Endodermal cell (in vitro differentiated cells): ENCODE measurements at regions not wholly inside any gene's neighbourhood (a gene's known extent, or its start where the extent isn't known, plus 50 kb on each side); places are given as distances from the start of the nearest gene placed in this dataset.

ENCODE experiments used
- DNase-seq: peaks from one replicate; pipeline ENCODE4 v3.0.0-alpha.2; 2017
- H3K27ac ChIP-seq: 2 replicates; pipeline ENCODE4 v1.5.1; 2013; ENCODE audit warnings: mild to moderate bottlenecking, low read depth, low read length, moderate library complexity
- H3K27me3 ChIP-seq: 2 replicates; pipeline ENCODE4 v1.6.1; 2013; ENCODE audit warnings: mild to moderate bottlenecking, low read length, moderate library complexity; ENCODE audit not compliant: insufficient read depth, control insufficient read depth, poor library complexity, severe bottlenecking
- H3K36me3 ChIP-seq: 2 replicates; pipeline ENCODE4 v1.7.0; 2013; ENCODE audit warnings: mild to moderate bottlenecking, low read length, moderate library complexity; ENCODE audit not compliant: control insufficient read depth, insufficient read depth
- H3K4me1 ChIP-seq: one replicate; pipeline ENCODE4 v1.7.0; 2013; ENCODE audit warnings: low read length; ENCODE audit not compliant: control insufficient read depth, insufficient read depth
- H3K4me3 ChIP-seq: 2 replicates; pipeline ENCODE4 v1.5.1; 2013; ENCODE audit warnings: mild to moderate bottlenecking, low read length, moderate library complexity
- H3K9ac ChIP-seq: 2 replicates; pipeline ENCODE4 v1.6.1; 2013; ENCODE audit warnings: mild to moderate bottlenecking, low read length, moderate library complexity; ENCODE audit not compliant: poor library complexity, severe bottlenecking; ENCODE audit errors: extremely low read depth
- H3K9me3 ChIP-seq: 2 replicates; pipeline ENCODE4 v1.6.1; 2013; ENCODE audit warnings: mild to moderate bottlenecking, low read length, moderate library complexity; ENCODE audit not compliant: control insufficient read depth
- H3K27ac Mint-ChIP-seq: 2 replicates; pipeline ENCODE4 v1.8.0; 2020; ENCODE audit warnings: mixed read lengths
- H3K27me3 Mint-ChIP-seq: 2 replicates; pipeline ENCODE4 v1.8.0; 2021; ENCODE audit warnings: mild to moderate bottlenecking, mixed read lengths; ENCODE audit not compliant: insufficient read depth
- H3K36me3 Mint-ChIP-seq: 2 replicates; pipeline ENCODE4 v1.8.0; 2020; ENCODE audit warnings: low read depth, mixed read lengths
- H3K4me1 Mint-ChIP-seq: 2 replicates; pipeline ENCODE4 v1.8.0; 2020; ENCODE audit warnings: mixed read lengths
- H3K4me3 Mint-ChIP-seq: 2 replicates; pipeline ENCODE4 v1.8.0; 2020; ENCODE audit warnings: mild to moderate bottlenecking, moderate library complexity, mixed read lengths
- H3K9me3 Mint-ChIP-seq: 2 replicates; pipeline ENCODE4 v1.8.0; 2020; ENCODE audit warnings: mild to moderate bottlenecking, mixed read lengths
- CTCF ChIP-seq: fragments of 200-600 bp; sonication (generic); conservative IDR thresholded peaks from 2 replicates; pipeline ENCODE4 v1.5.0; 2021; ENCODE audit warnings: antibody characterized with exemption, mild to moderate bottlenecking
- WGBS, 2 experiments: methylation state at CpG; one replicate each; pipeline versions ENCODE4 v1.1.5 to v1.1.7; 2013; ENCODE audit warnings: missing lambda C conversion rate in 2 of 2, mixed read lengths in 1 of 2; ENCODE audit not compliant: insufficient coverage in 1 of 2, insufficient read length in 1 of 2; 5-methylcytosine and 5-hydroxymethylcytosine counted together

GRCh38 chr6:105831311-105832097 lies 254.6 kb upstream of the PRDM1 start:
- no peak overlapping the region for H3K4me3 ChIP-seq
- no peaks in the 10 kb centered on the region for H3K36me3 ChIP-seq
- no peak overlapping the region for H3K4me3 Mint-ChIP-seq
- peaks cover 14% of the 10 kb centered on the region for H3K9me3 Mint-ChIP-seq
- peaks cover 2% of the 10 kb centered on the region for H3K36me3 Mint-ChIP-seq
- no peaks in the 10 kb centered on the region for H3K4me1 ChIP-seq
- peaks cover 10% of the 10 kb centered on the region for H3K4me1 Mint-ChIP-seq
- 67 to 94% methylated on average over 1 to 5 of the region's 5 CpGs for WGBS, 2 experiments
- no peaks in the 10 kb centered on the region for H3K9me3 ChIP-seq
- TF ChIP-seq CTCF = no peak
- H3K27me3 ChIP-seq = no peaks in the 10 kb centered on the region
- H3K9ac ChIP-seq = no peak overlapping the region
- H3K27ac ChIP-seq = no peak overlapping the region
- DNase-seq = no peak
- no peak overlapping the region for H3K27ac Mint-ChIP-seq
- H3K27me3 Mint-ChIP-seq = no peaks in the 10 kb centered on the region

GRCh38 chr6:105825210-105825609 lies 260.9 kb upstream of the PRDM1 start:
- Histone ChIP-seq H3K27ac (no peak overlapping the region), H3K9me3 (peaks cover 12% of the 10 kb centered on the region), H3K27me3 (no peaks in the 10 kb centered on the region), H3K36me3 (no peaks in the 10 kb centered on the region), H3K4me1 (no peaks in the 10 kb centered on the region), H3K9ac (no peak overlapping the region), H3K4me3 (no peak overlapping the region)
- Mint-ChIP-seq H3K9me3 (peaks cover 30% of the 10 kb centered on the region), H3K27ac (no peak overlapping the region), H3K4me1 (no peaks in the 10 kb centered on the region), H3K4me3 (no peak overlapping the region), H3K27me3 (no peaks in the 10 kb centered on the region), H3K36me3 (peaks cover 2% of the 10 kb centered on the region)
- TF ChIP-seq CTCF = no peak
- DNase-seq = no peak
- WGBS, 2 experiments = 91 to 100% methylated on average over 1 of the region's 1 CpG

- H3K27ac ChIP-seq = no peak overlapping the region
- no CpG with 5 or more reads among the region's 1 CpG for WGBS, 2 experiments
Observed at GRCh38 chr6:105824732-105825131, 261.4 kb upstream of the PRDM1 start.

More at GRCh38 chr6:105824732-105825131, 261.4 kb upstream of the PRDM1 start:
- H3K36me3 Mint-ChIP-seq = peaks cover 2% of the 10 kb centered on the region
- Histone ChIP-seq H3K36me3 (no peaks in the 10 kb centered on the region), H3K4me3 (no peak overlapping the region), H3K9me3 (peaks cover 12% of the 10 kb centered on the region), H3K4me1 (no peaks in the 10 kb centered on the region), H3K9ac (no peak overlapping the region), H3K27me3 (no peaks in the 10 kb centered on the region)
- H3K27me3 Mint-ChIP-seq = no peaks in the 10 kb centered on the region
- H3K27ac Mint-ChIP-seq = no peak overlapping the region
- H3K4me1 Mint-ChIP-seq = no peaks in the 10 kb centered on the region
- no peak for TF ChIP-seq CTCF
- H3K4me3 Mint-ChIP-seq = no peak overlapping the region
- no peak for DNase-seq
- peaks cover 30% of the 10 kb centered on the region for H3K9me3 Mint-ChIP-seq
